Fibroblast of mammary gland (primary cell): ENCODE measurements at regions not wholly inside any gene's neighbourhood (a gene's known extent, or its start where the extent isn't known, plus 50 kb on each side); places are given as distances from the start of the nearest gene placed in this dataset.

ENCODE experiments used
- DNase-seq: peaks from one replicate; pipeline ENCODE4 v3.0.0-alpha.2; 2010; ENCODE audit warnings: low read depth
- H3K4me3 ChIP-seq: 2 replicates; pipeline ENCODE4 v1.5.1; 2011; ENCODE audit warnings: low read depth, mild to moderate bottlenecking, low read length, moderate library complexity; ENCODE audit not compliant: control insufficient read depth
- TF ChIP-seq, protein P1 (sequence below): conservative IDR thresholded peaks from 2 replicates; pipeline ENCODE4 v1.5.1; 2011; ENCODE audit warnings: low read depth, low read length, inconsistent platforms; ENCODE audit not compliant: control insufficient read depth, insufficient read depth

DNA sequence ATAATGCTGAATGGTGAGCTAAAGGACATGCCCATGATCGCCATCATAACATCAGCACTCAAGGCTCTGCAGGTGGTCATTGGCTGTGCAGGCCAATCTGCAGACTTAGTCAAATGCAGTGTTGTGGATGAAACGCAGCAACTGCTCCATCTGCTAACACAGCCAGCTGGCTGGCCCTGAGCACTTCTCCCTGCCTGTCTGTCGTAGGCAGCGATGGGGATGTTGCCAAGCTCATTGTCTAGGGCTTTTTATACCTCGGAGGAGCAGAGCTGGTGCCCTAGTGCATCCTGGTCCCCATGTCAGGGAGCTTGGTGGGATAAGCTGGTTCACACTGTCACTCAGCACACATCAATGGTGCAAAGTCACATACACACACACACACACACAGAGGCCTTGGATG is 189.4 kb downstream of the TENT4A start:
- no peak overlapping the region for H3K4me3 ChIP-seq
- no peak for DNase-seq
- TF ChIP-seq, protein P1, sequence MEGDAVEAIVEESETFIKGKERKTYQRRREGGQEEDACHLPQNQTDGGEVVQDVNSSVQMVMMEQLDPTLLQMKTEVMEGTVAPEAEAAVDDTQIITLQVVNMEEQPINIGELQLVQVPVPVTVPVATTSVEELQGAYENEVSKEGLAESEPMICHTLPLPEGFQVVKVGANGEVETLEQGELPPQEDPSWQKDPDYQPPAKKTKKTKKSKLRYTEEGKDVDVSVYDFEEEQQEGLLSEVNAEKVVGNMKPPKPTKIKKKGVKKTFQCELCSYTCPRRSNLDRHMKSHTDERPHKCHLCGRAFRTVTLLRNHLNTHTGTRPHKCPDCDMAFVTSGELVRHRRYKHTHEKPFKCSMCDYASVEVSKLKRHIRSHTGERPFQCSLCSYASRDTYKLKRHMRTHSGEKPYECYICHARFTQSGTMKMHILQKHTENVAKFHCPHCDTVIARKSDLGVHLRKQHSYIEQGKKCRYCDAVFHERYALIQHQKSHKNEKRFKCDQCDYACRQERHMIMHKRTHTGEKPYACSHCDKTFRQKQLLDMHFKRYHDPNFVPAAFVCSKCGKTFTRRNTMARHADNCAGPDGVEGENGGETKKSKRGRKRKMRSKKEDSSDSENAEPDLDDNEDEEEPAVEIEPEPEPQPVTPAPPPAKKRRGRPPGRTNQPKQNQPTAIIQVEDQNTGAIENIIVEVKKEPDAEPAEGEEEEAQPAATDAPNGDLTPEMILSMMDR: no peak

DNA sequence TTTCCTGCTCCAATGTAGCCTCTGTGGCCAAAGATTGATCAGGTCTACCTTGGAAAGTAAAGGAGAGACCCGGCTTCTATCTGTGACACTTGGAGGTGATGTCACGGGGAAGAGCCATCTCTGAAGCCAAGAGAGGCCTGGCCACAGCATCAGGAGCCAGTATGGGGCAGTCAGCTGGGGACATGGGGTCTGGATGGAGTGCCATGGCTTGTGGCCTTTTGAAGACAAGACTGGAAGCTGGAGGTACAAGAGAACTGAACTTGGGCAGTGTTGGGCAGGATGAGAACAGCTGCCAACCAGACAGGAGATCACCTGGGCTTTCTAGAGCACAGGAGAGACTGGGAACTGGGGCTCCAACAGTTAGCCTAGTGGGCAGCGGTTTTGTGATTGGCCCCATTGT is 190.7 kb downstream of the TENT4A start:
- DNase-seq: no peak
- TF ChIP-seq, protein P1: no peak
- H3K4me3 ChIP-seq: no peak overlapping the region

DNA sequence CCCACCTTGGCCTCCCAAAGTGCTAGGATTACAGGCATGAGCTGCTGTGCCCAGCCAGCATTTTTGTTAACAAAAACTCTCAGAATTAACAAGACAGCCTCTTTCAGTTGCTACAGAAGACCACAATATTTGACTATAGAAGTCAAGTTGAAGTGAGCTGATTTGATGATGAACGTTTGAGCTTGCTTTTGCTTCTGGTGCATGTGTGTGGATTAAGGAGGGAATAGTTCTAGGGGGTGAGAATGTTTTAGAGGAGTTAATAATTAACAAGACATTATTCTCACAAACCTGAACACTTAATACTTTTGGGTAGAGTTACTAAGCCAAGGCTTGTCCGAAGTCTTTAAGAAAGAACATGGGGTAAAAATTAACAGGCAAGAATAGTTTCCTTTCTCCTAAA is 191.6 kb downstream of the TENT4A start:
- H3K4me3 ChIP-seq: no peak overlapping the region
- TF ChIP-seq, protein P1: no peak
- DNase-seq: no peak

DNA sequence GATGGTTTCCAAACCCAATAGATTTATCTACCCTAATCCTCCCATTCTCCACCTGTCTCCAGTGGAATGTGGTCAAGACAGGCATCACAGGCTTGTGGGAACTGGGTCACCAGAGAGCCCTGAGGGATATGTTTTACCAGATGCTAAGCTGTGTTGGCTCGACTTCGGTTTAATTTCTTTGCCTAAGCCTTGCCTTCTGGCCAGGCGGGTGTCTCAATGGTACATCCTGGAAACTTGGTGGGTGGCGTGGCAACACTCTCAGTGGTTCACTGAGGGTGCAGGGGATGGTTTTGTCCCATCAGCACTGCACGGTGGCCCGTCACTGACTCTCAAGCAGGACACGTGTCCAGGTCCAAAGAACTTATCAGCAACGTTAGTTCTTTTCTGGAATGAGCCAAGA is 192.2 kb downstream of the TENT4A start:
- H3K4me3 ChIP-seq: no peak overlapping the region
- TF ChIP-seq, protein P1: no peak
- DNase-seq: no peak

DNA sequence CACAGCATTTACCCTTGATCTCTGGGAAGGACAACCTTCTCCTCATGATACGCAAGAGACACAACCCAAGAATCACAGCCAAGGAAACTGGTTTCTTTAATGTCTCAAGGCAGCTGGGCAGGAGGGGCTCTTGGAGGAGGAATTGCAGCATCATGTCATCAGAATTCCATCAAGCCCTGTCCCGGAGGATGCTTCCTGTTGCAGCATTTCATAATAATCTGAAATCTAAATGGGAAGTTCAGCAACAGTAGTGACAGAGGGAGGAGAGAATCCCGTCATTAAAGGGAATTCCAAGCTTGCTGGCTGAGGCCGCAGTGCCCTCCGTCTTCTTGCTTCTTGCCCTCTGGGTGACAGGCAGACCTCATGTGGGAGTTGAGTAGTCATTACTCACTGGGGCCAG is 192.7 kb downstream of the TENT4A start:
- TF ChIP-seq, protein P1: no peak
- H3K4me3 ChIP-seq: no peak overlapping the region
- DNase-seq: peak; percentile 0

DNA sequence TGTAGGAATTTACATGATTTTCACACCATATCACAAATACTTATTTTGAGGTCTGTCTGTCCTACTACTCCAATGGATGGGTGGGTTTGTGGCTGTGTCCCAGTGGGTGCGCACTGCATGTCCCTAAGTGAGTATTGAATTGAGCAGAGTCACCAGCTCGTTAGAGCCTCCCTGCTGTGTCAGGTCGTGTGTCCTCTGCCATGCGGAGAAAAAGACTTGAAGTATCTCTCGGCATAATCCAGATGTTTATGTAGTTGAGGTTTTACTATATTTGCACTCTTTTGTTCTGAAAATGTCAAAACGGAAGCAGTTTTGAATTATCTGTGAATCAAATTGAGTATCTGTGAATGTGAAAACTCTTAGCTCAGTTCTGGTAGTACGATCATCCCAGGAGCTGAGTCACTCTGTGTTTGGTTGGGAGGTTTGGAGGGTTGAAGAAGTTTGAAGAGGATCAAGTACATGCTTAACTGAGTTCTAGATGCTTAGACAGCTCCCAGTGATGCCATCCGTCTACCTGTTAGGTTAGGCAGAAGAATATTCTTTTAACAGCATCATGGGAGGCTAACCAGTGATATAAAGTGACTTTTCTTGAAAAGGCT is 194.2 kb downstream of the TENT4A start:
- no peak overlapping the region for H3K4me3 ChIP-seq
- TF ChIP-seq, protein P1: no peak
- DNase-seq: no peak

DNA sequence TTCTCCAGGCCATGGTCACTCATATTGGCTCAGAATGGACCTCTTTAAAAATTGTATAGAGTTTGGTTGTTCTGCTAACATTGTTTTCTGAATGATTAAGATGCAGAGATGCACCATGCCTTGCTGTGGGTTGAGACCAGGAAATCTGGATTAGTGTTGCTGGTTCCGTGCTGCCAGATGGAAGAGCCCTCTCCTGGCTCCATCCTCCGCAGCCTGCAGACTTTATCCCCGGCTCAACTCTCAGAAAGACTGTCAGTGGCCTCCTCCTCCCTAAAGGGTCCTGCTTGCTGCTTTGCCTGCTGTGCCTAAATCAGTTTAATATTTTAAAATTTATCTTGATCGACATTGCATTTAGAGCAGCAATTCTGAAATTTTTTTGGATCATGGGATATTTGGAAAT is 196.7 kb downstream of the TENT4A start:
- TF ChIP-seq, protein P1: no peak
- H3K4me3 ChIP-seq: no peak overlapping the region
- no peak for DNase-seq
